Fibroblast of lung (primary cell): ENCODE measurements at regions not wholly inside any gene's neighbourhood (a gene's known extent, or its start where the extent isn't known, plus 50 kb on each side); places are given as distances from the start of the nearest gene placed in this dataset.

Experiments
- DNase-seq, 2 donors: peaks; one replicate each; pipeline versions ENCODE4 v3.0.0 to v3.0.0-alpha.2; 2010; ENCODE audit warnings: low read depth in 2 of 2
- H2AFZ ChIP-seq: 2 replicates; pipeline ENCODE4 v1.5.1; 2012; ENCODE audit warnings: low read length, control low read depth, inconsistent platforms
- H3K27ac ChIP-seq: 2 replicates; pipeline ENCODE4 v1.5.1; 2011; ENCODE audit warnings: low read length, control low read depth; ENCODE audit not compliant: insufficient read depth
- H3K27me3 ChIP-seq: 2 replicates; pipeline ENCODE4 v1.5.1; 2011; ENCODE audit warnings: mild to moderate bottlenecking, low read length; ENCODE audit not compliant: control insufficient read depth, insufficient read depth
- H3K36me3 ChIP-seq: 2 replicates; pipeline ENCODE4 v1.5.1; 2011; ENCODE audit warnings: low read length; ENCODE audit not compliant: control insufficient read depth, insufficient read depth
- H3K4me1 ChIP-seq: 2 replicates; pipeline ENCODE4 v1.5.1; 2011; ENCODE audit warnings: low read length; ENCODE audit not compliant: control insufficient read depth, insufficient read depth; ENCODE audit errors: extremely low read depth
- H3K4me2 ChIP-seq: 2 replicates; pipeline ENCODE4 v1.5.1; 2011; ENCODE audit warnings: low read length, control low read depth; ENCODE audit not compliant: insufficient read depth; ENCODE audit errors: extremely low read depth
- H3K4me3 ChIP-seq, 4 experiments: fragments of 200-600 bp in 1 of 4; sonication (generic) in 1 of 4; replicated peaks in 1 of 4; 2 replicates each; pipeline ENCODE4 v1.5.1; 2011 to 2016; ENCODE audit warnings: low read length in 4 of 4, low read depth in 3 of 4, mild to moderate bottlenecking in 3 of 4, control low read depth in 2 of 4, inconsistent platforms in 1 of 4, mixed read lengths in 1 of 4; ENCODE audit not compliant: insufficient read depth in 1 of 4; ENCODE audit errors: control extremely low read depth in 1 of 4
- H3K79me2 ChIP-seq: 2 replicates; pipeline ENCODE4 v1.5.1; 2012; ENCODE audit warnings: mild to moderate bottlenecking, low read length, inconsistent platforms; ENCODE audit not compliant: control insufficient read depth, insufficient read depth
- H3K9ac ChIP-seq: 2 replicates; pipeline ENCODE4 v1.5.1; 2011; ENCODE audit warnings: mild to moderate bottlenecking, low read length, control low read depth; ENCODE audit not compliant: insufficient read depth
- H3K9me3 ChIP-seq: 2 replicates; pipeline ENCODE4 v1.5.1; 2012; ENCODE audit warnings: low read depth, low read length; ENCODE audit not compliant: control insufficient read depth, insufficient read depth
- H4K20me1 ChIP-seq: 2 replicates; pipeline ENCODE4 v1.5.1; 2011; ENCODE audit warnings: low read length; ENCODE audit not compliant: control insufficient read depth, insufficient read depth; ENCODE audit errors: extremely low read depth
- CTCF ChIP-seq, 2 donors: IDR thresholded peaks in 1 of 2; conservative IDR thresholded peaks in 1 of 2; 1 replicate in 1 of 2; 2 replicates in 1 of 2; pipeline ENCODE4 v1.5.1; 2011 to 2012; ENCODE audit warnings: low read length in 2 of 2, control low read depth in 1 of 2, inconsistent platforms in 1 of 2, low read depth in 1 of 2, mild to moderate bottlenecking in 1 of 2
- EZH2 ChIP-seq: IDR thresholded peaks from 2 replicates; pipeline ENCODE4 v1.5.1; 2012; ENCODE audit warnings: low read length, control low read depth, mild to moderate bottlenecking; ENCODE audit errors: missing control alignments

- H3K27ac ChIP-seq = no peak overlapping the region
- no peaks in the 10 kb centered on the region for H4K20me1 ChIP-seq
- no peak overlapping the region for H3K4me2 ChIP-seq
- TF ChIP-seq EZH2 (no peak), CTCF (conservative IDR thresholded peaks at IDR 0.05 in 1 of 2, IDR thresholded peaks at IDR 0.05 in 1 of 2; ENCODE audit: low read depth in 1 of 2, low read length in 2 of 2) (no peak)
- no peak for DNase-seq
- no peaks in the 10 kb centered on the region for H3K4me1 ChIP-seq
- H3K79me2 ChIP-seq = no peaks in the 10 kb centered on the region
- no peak overlapping the region for H3K4me3 ChIP-seq
- H3K9me3 ChIP-seq = no peaks in the 10 kb centered on the region
- H3K36me3 ChIP-seq = no peaks in the 10 kb centered on the region
- H2AFZ ChIP-seq = no peak overlapping the region
- H3K27me3 ChIP-seq = no peaks in the 10 kb centered on the region
- no peak overlapping the region for H3K9ac ChIP-seq
Measured at GRCh38 chr2:194696690-194697089, 960.3 kb upstream of the SLC39A10 start.

GRCh38 chr2:194686569-194686968 lies 970.5 kb upstream of the SLC39A10 start:
- Histone ChIP-seq H3K4me1 (no peaks in the 10 kb centered on the region), H3K4me2 (no peak overlapping the region), H3K9ac (no peak overlapping the region), H3K36me3 (no peaks in the 10 kb centered on the region), H3K79me2 (no peaks in the 10 kb centered on the region), H3K27me3 (no peaks in the 10 kb centered on the region), H3K4me3 (no peak overlapping the region), H3K9me3 (no peaks in the 10 kb centered on the region), H2AFZ (no peak overlapping the region), H4K20me1 (no peaks in the 10 kb centered on the region), H3K27ac (no peak overlapping the region)
- no peak for DNase-seq
- no peak for TF ChIP-seq EZH2
- TF ChIP-seq CTCF (conservative IDR thresholded peaks at IDR 0.05 in 1 of 2, IDR thresholded peaks at IDR 0.05 in 1 of 2; ENCODE audit: low read depth in 1 of 2, low read length in 2 of 2) = no peak

GRCh38 chr2:194674043-194674442 lies 983.0 kb upstream of the SLC39A10 start:
- no peak overlapping the region for H3K27ac ChIP-seq
- no peak overlapping the region for H2AFZ ChIP-seq
- no peak for DNase-seq
- H4K20me1 ChIP-seq = no peaks in the 10 kb centered on the region
- no peaks in the 10 kb centered on the region for H3K4me1 ChIP-seq
- H3K4me3 ChIP-seq = no peak overlapping the region
- H3K27me3 ChIP-seq = no peaks in the 10 kb centered on the region
- TF ChIP-seq CTCF (conservative IDR thresholded peaks at IDR 0.05 in 1 of 2, IDR thresholded peaks at IDR 0.05 in 1 of 2; ENCODE audit: low read depth in 1 of 2, low read length in 2 of 2) = no peak
- TF ChIP-seq EZH2 = no peak
- no peak overlapping the region for H3K4me2 ChIP-seq
- no peaks in the 10 kb centered on the region for H3K79me2 ChIP-seq
- no peaks in the 10 kb centered on the region for H3K9me3 ChIP-seq
- no peak overlapping the region for H3K9ac ChIP-seq
- no peaks in the 10 kb centered on the region for H3K36me3 ChIP-seq
